AG10803 (cell line): ENCODE measurements at regions not wholly inside any gene's neighbourhood (a gene's known extent, or its start where the extent isn't known, plus 50 kb on each side); places are given as distances from the start of the nearest gene placed in this dataset.

Experiments
- DNase-seq: peaks from one replicate; pipeline ENCODE4 v3.0.0; 2010; ENCODE audit warnings: low read depth
- H3K4me3 ChIP-seq: 2 replicates; pipeline ENCODE4 v1.5.1; 2011; ENCODE audit warnings: mild to moderate bottlenecking, low read length, control low read depth
- TF ChIP-seq, protein P1 (sequence below): conservative IDR thresholded peaks from 2 replicates; pipeline ENCODE4 v1.5.1; 2011; ENCODE audit warnings: mild to moderate bottlenecking, low read length, control low read depth, inconsistent platforms

DNA sequence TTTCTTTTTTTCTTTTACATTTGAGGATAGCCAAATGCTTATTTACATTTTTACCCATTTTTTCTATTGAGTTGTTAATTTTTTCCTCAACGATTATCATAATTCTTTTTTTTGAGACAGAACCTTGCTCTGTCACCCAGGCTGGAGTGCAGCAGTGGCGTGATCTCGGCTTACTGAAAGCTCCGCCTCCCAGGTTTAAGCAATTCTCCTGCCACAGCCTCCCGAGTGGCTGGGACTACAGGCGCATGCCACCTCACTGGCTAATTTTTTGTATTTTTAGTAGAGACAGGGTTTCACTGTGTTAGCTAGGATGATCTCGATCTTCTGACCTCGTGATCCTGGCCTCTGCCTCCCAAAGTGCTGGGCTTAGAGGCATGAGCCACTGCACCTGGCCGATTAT is 208.7 kb downstream of the LIG4 start:
- H3K4me3 ChIP-seq, result no peak overlapping the region
- no peak for DNase-seq
- TF ChIP-seq, protein P1, sequence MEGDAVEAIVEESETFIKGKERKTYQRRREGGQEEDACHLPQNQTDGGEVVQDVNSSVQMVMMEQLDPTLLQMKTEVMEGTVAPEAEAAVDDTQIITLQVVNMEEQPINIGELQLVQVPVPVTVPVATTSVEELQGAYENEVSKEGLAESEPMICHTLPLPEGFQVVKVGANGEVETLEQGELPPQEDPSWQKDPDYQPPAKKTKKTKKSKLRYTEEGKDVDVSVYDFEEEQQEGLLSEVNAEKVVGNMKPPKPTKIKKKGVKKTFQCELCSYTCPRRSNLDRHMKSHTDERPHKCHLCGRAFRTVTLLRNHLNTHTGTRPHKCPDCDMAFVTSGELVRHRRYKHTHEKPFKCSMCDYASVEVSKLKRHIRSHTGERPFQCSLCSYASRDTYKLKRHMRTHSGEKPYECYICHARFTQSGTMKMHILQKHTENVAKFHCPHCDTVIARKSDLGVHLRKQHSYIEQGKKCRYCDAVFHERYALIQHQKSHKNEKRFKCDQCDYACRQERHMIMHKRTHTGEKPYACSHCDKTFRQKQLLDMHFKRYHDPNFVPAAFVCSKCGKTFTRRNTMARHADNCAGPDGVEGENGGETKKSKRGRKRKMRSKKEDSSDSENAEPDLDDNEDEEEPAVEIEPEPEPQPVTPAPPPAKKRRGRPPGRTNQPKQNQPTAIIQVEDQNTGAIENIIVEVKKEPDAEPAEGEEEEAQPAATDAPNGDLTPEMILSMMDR, result no peak

DNA sequence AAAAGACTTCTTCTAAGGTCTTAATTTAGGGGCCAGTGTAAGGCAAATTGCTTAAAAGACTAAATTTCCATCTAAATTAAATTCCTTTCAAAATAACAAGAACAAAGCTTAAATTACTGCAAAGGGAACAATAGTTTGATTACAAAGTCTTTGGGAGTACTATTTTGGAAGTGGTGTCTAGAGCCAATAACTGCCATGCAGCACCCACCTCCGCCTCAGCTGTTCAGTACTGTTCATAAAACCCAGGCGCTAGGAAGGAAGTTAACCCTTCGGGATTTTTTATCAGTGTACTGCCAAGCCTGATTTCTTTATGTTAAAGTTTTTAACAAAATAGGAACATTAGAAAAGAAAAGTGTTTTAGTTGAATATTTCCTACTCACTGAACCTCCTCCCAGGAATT is 210.1 kb downstream of the LIG4 start:
- H3K4me3 ChIP-seq, result no peak overlapping the region
- no peak for DNase-seq
- TF ChIP-seq, protein P1, result no peak

DNA sequence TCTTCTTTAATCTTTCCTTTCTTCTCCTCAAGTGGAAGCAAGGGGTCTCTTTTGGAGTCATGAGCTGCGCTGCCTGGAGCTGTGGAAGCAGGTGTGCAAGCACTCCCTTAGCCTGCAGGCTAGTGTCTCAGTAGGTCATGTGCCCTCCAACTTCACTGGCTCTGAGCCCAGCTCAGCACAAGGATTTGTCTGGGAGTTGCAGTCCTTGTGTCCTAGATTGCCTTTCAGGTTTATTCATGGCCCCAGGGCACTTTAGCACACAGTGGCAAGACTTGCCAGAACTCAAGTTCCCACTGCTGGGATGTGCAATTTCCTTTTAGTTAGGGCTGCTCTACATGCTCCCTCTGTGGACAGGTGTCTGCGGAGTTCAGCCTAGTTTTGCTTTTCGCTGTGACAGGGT is 211.7 kb downstream of the LIG4 start:
- no peak for DNase-seq
- H3K4me3 ChIP-seq, result no peak overlapping the region
- TF ChIP-seq, protein P1, result no peak

- TF ChIP-seq, protein P1, result no peak
- no peak overlapping the region for H3K4me3 ChIP-seq
- no peak for DNase-seq
Observed at GRCh38 chr13:108000998-108001397, 214.3 kb downstream of the LIG4 start.

DNA sequence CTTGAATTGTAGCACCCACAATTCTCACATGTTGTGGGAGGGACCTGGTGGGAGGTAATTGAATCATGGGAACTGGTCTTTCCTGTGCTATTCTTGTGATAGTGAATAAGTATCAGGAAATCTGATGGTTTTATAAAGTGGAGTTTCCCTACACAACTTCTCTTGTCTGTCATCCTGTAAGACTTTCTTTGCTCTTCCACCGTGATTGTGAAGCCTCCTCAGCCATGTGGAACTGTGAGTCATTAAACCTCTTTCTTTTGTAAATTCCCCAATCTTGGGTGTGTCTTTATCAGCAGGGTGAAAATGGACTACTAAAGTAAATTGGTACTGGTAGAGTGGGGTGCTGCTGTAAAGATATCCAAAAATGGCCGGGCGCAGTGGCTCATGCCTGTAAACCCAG is 215.6 kb downstream of the LIG4 start:
- H3K4me3 ChIP-seq, result no peak overlapping the region
- TF ChIP-seq, protein P1, result no peak
- no peak for DNase-seq

DNA sequence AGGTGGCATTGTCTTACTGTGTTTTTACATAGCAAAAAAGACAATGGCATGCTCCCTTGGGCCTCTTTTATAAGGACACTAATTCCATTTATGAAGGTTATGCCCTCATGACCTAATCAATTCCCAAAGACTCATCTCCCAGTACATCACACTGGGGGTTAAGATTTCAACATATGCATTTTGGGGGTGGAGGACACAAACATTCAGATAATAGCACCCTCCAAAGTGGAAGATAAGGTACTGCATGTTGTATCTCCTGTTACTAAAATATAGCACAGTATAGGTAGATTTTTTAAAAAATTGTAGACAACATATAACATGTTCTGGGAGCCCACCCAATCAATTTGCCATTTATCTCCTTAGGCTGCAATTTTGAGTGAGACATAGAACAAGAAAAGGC is 221.2 kb downstream of the LIG4 start:
- TF ChIP-seq, protein P1, result no peak
- no peak overlapping the region for H3K4me3 ChIP-seq

GRCh38 chr13:107993239-107993949 is 221.9 kb downstream of the LIG4 start:
- TF ChIP-seq, protein P1, result no peak
- H3K4me3 ChIP-seq, result no peak overlapping the region
- DNase-seq, result no peak

More for the DNA sequence above, 221.2 kb downstream of the LIG4 start:
- DNase-seq, result no peak
